NCI-H446 treated with DMSO at 0.1 percent for 48 hours (cell line): ENCODE measurements at regions not wholly inside any gene's neighbourhood (a gene's known extent, or its start where the extent isn't known, plus 50 kb on each side); places are given as distances from the start of the nearest gene placed in this dataset.
"Not testable (repeated sequence)": the region's sequence is repeated elsewhere in the genome, so short reads cannot be mapped to it uniquely, and the experiment has no call there.

Experiments
- DNase-seq: peaks from one replicate; lab custom pipeline; 2025; lab: John Stamatoyannopoulos, UW

DNA sequence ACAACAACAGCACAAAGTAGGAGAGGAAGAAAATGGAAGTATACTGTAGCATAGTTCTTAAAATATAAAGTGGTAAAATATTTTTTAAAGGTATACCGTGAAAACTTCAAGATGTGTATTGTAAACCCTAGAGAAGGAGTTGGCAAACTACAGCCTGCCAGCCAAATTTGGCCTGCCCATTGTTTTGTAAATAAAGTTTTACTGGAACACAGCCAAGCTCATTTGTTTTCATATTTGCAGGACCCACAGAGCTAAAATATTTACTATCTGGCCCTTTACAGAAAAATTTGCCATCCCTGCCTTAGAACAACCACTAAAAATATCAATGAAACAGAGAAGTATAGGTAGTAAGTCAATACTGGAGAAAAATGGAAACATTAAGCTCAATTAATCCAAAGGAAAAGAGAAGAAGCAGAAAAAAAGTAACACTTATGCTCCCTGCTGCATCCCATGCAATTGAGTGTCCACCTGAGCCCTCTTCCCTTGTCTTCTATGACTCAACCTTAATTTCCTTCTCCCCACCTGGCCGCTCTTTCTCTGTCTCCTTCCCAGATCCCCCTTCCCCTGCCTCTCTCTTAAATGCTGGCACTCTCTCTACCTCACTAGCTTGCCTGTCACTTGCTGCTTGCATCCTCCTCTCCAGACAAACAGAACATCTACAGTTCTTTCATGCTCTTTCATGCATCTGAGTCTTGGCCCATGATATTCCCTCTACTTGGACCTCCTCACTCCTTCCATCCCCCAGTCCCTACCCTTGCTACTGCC, 50.6 kb upstream of the FER start:
- DNase-seq = no peak

DNA sequence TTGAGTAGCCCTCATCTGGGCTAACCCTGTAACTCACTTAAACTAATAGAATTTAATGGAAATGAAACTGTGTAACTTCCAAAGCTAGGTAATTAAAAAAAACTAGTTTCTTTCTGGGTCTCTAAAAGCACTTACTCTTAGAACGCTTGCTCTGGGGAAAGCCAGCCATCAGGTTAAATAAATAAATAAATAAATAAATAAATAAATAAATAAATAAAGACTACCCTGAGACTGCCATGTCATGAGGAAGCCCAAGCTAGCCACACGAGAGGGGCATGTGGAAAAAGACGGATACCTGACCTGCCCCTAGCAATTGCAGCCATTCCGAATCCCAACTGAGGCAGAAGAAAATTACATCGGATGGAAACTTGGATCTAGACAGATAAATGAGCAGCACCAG, 51.3 kb upstream of the FER start:
- DNase-seq = no peak

DNA sequence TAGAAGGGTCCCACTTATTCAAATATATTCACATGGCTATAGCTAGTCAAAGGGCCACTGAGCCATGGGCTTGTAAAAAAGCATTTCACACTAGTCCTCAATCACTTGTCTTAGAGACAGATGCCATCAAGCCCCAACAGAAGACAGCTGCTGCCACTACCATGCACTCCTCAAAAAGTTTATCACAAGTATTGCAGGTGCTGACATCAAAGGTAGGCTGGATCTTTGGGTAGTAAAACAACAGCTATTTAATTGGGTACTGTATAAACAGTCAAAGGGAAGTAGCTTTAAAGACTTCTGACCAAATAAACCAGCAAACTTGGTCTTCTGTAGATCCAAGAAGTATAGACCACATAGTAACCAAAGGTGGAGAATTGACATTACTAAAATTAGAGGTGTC, 59.2 kb upstream of the FER start:
- no peak for DNase-seq

DNA sequence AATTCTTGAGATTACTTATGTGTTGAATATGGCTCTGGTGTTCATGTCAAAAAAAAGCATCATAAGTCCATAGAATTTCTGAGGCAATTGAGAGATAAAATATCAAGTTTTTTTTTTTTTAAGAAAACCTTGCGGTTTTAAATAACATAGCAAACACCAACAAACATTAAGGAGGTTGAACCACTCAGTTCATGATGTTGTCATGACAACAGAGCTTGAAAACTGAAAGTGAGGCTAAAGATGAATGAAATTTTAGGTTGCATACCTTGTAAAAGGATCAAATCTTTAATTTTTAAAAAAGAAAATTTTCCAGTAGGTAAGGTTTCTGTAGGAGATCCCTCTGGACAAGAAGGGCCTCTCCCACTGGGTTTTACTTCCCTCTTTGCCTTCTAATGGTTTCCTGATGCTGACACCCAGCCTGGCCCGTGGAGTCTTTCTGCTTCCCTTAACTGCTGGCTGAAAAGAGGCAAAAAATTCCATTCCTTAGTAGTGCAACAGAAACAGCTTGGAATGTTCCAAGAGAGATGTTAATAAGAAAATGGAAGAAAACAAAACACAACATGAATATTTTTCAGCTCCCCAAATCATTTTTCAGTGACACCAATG, 60.0 kb upstream of the FER start:
- DNase-seq = no peak

DNA sequence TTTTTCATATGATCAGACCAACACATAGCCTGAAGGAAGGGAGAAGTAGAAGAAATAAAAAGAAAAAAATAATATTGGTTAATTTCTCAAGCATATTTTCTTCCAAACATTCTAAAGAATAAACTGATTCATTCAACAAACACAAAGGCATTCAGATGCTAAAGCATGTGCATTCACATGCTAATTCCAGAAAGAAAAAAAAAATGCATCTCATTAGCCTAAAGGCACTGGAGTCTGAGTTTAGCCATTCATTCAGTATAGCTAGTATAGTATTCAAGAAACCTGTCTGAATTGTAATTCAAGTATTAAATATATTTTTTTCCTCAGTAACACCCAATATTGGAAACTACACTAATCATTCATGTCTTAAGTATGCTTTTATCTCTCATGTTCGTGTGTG, 61.0 kb upstream of the FER start:
- DNase-seq = no peak

DNA sequence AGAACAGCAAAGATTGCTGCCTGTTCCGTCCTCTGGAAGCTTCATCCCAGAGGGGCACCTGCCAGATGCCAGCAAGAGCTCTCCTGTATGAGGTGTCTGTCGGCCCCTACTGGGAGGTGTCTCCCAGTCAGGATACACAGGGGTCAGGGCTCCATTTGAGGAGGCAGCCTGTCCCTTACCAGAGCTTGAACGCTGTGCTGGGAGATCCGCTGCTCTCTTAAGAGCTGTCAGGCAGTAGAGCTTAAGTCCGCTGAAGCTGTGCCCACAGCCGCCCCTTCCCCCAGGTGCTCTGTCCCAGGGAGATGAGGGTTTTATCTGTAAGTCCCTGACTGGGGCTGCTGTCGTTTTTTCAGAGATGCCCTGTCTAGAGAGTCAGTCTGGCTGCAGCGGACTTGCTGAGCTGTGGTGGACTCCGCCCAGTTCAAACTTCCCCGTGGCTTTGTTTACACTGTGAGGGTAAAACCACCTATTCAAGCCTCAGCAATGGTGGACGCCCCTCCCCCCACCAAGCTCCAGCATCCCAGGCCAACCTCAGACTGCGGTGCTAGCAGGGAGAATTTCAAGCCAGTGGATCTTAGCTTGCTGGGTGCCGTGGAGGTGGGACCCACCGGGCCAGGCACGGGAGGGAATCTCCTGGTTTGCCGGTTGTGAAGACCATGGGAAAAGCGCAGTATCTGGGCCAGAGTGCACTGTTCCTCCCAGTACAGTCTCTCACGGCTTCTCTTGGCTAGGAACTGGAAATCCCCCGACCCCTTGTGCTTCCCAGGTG, 62.1 kb upstream of the FER start:
- DNase-seq = not testable (repeated sequence)

DNA sequence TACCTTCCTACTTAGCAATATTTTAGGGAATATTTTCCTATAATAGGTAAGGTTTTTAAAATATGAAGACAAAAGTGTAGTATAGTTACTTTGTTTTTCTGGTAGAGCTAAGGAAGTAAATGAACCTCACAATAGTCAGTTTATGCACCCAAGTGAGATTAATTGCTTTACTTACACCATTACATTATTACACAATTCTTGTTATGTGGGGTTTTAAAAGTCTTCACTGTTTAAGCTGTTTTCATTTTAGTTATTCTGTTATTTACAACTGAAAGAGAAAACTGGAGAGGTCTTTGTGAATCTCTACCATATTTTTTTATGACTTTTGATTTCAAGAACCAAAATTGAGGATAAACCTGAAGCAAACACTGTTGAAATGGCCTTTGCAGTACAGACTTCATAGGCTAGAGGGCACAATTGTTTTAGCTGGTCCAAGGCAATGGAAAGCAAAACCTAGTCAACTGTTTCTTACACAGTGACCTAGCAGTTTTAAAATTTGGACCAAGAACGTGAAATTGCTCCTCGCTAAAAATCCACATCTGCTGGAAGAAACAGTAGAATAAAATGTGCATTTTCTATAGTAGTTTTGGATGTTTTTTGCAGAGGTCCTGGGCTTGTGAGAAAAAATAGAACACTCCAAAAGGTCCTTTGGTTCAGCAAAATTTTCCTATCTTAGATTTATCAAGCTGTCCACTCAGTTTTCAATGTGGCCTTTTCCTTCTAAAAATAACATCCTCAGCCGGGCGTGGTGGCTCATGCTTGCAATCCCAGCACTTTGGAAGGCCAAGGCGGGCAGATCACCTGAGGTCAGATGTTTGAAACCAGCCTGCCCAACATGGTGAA, 66.4 kb upstream of the FER start:
- peak; percentile 64 for DNase-seq

DNA sequence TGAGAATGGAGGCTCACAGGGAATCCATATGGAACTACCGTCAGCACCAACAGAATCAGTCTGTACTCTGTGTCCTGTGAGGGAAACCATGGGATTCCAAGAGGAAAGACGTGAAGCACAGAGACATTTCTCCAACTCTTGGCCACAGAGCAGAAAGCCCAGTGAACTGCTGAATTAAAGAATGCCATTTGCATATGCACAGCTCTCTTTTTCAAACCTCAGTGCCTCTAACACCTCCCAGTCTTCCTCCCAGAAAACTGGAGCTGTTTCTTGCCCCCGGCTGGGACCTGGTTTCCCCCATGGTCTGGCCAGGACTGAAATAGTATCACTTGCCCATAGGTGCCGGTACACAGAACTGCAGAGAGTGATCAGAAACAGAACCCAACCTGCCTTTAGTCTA, 69.6 kb upstream of the FER start:
- DNase-seq = no peak

DNA sequence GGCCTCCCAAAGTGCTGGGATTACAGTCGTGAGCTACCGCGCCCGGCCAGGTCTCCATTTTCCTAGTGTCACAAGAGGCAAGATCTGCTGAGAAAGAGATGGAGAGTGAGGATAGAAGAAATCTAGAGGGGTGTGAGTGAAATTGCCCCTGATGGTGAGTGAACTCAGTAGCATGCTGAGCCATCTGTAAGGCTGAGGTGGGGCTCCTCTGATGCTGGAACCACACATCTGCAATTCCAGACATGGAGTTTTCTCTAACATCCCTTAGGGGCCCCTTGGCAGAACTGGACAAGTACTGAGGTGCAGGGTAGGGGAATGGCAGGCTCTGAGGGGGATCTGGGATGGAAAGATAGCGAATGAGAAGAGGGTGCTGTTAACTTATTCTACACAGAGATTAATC, 72.0 kb upstream of the FER start:
- no peak for DNase-seq

DNA sequence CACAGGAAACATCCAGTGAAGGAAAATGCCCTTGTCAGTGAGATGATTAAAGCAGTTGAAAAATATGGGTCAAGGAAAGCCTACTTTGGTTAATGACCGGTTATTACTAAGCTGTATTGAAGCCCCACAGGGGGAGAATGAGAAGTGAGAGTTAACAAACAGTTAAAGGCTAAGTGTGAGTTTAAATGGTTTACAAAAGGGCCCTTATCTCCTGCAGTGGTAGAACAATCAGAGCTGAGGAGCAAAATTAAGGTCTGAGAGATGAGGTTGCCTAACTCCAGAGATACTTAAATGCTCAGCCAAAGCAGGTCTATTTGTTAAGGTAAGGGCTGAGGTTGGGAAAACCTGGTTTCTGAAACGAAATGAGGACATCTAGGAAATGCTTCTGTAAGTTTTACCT, 75.1 kb upstream of the FER start:
- no peak for DNase-seq

DNA sequence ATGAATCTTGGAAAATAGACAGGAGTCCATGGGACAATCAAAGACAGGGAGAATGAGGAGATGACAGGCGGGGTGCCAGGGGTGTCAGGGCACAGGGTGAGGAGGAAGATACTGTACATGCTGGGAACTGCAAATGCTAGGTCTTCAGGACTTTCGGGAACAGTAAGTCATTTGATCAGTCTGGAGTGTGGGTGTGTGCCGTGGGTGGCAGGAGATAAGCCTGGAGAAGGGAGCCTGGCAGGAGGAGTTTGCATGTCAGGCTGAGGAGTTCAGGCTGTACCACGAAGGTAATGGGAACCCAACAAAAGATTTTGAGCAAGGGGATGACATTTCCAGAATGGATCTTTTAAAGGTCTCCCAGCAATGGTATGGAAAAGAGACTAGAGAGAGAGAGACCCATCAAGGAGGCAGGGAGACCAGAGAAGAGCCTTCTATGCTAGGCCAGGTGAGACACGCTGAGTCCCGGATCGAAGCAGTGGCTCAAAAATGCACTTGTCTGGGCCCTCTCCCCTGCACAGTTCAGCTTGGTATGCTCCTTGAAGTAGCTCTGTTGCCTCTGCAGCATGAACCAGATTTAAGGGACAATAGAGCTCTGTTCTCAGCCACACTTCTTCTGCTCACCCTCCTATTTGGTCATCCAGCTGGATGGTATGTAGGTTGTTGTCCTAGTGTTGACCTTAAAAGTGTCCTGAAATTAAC, 77.0 kb upstream of the FER start:
- DNase-seq = no peak

DNA sequence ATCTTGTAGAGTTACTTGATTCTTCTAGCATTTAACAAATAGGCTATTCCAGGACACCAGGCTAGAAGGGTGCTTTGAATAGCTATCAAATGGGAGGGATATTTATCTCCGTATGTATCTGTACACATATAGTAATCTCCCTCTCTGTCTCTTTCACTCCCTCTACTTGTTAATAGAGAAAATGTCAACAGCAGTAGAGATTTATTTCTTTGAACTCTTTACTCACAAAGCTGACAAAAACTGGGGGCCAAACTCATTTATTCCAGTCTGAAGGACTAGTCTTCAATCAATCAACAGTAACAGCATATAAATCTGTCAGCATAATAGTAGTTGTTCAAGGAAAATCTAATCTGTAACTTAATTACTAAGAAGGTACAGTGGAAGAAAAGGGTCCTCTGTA, 78.2 kb upstream of the FER start:
- DNase-seq = no peak

DNA sequence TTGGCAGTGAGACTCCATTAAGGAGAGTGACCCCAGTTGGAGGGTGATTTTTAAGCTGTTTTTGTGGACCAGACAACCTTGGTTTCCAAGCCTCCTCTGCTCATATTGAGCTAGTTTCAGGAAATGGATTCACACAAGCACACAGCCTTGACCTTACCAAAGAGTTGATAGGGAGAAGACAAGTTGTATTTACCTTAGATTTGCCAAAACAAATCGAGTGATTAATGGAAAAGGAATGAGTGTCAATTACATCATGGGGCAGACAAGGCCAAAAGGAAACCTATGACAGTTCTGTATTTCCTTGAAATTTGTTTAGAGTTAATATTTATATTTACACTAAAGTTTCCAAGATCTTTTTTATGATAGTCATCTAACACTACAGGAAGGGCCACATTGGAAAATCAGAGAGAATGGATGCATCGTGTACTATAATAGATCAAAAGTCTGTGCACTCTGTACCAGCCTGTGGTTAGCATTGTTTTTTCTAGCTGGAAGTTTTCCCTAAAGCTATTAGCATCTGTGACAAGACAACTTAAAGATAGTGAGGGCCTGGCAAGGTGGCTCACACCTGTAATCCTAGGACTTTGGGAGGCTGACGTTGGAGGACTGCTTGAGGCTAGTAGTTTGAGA, 86.0 kb upstream of the FER start:
- DNase-seq = no peak

DNA sequence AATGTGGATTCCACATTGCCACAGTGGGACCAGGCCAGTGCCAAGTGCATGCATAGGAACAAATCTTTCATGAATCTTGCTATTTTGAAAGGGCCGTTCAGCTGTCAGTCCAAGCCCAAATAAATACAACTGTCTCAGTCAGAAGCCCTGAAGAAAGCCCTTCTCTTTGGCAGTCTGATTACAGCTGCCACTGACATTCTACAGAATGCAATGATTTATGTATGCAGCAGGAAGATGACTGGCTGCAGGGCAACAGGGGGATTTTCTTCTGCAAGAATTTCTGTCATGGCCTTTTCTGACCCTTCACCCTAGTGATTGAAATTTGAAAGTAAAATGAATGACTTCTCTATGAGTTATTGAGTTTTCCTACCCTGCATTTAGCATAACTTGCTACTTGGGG, 86.7 kb upstream of the FER start:
- no peak for DNase-seq

DNA sequence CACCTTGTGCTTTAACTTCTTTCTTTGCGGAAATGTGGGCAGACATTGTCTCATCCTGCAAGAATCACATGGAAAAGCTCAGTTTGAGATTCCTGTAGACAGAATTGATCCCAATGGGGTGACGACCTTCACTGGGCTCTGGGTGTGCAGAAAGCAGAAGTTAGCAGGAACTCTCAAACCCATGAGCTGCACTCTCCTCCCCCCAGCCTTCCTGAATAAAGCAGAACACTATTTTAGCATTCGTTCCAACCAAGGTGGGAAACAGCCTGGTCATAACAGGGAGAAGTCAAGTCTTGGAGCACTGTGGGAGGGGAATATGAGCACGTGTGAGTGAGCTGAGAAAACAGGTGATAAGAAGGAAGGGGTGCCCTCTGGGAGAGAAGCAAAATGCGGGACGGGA, 87.4 kb upstream of the FER start:
- DNase-seq = no peak

DNA sequence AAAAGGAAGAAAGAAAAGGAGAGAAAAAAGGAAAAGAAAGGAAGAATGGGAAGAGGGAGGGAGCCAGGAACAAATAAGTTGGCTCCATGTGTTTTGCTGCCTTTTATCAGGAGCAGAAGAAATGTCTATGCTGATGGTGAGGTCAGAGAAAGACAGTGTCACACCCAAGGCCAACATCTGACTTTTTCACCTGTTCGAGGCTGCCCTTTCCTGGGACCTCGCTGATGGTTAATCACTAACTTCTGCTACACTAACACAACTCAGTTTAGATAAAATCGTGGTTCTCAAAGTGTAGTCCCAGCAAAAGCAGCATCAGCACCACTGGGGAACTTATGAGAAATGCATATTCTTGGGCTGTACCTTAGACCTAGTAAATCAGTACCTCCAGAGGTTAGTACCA, 88.2 kb upstream of the FER start:
- DNase-seq = no peak

DNA sequence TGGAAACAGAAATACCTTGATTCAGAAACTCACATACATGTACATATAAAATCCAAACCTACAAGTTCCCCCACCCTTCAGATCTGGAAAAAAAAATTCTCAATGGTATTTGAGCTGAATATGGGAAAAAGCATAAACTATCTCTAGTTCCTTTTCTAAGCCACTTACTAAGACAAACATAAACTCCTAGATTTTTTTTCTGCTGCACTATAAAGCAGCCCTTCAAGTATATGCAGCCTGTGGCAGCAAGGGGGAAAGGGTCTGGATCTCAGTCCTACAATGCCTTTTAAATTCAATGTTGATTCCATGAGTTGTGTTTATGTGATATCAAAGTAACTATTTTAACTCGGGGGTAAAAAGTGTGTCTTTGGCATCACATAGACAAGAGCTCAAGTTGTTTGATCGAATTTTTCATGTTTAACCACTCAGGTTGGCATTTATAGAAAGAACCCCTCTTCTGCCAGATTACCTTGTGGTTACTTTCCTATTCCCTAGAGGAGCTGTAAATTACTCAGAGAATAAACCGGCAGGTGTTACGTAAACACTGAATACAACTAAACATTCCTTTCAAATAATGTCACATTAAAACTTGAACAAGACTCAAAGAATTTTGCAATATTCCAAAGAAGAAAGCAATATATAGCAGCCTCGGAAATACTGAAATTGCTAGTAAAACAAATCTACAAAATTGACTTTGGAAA, 91.8 kb upstream of the FER start:
- no peak for DNase-seq

DNA sequence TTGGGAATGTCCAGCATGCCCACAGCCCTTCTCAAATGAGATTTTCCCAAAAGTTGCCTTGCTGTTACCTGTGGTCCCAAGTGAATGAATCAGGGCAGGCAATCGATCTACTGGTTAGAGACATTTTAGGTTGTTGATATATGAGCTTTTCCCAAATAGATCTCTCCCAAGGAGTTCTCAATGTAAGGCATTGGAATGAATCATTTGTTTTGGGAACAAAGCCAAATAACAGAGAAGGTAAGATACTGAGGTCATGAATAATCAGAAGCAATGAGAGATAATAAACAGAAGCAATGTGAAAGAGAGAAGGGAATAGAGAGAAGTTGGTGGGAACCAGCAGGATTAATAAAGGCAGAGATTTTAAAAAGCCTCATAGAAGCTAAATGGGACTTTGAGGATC, 93.6 kb upstream of the FER start:
- no peak for DNase-seq

DNA sequence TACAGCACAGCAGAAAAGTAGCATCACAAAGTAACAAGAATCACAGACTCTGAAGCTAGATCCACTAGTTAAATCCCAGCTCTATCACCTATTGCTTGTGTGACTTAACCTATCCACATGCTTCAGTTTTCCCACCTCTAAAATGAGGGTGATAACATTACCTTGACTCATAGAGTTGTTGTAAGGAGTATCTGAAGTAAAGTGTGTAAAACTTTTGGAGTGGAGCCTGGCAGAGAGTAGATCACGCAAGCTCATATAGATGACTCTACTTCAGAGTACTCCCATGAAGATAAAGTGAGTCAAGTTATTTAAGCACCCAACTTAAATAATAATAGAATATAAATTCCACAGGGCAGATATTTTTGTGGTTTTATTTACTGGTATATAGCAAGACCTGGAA, 94.5 kb upstream of the FER start:
- no peak for DNase-seq

DNA sequence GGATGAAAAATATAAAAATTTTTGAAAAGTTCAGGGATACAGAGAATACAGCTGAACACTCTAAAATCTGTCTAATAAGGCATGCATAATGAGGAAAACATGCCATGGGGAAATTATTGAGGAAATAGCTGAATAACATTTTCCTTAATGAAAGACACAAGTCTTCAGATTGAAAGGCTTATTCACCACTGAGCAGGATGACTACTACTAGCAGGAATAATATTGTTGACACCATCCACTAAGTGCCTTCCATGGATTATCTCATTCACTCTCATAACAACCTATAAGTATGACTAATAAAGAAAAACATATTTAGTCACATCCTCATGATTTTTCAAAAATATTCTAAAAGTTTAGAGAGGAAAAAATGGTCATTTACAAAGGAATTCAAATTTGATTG, 96.7 kb upstream of the FER start:
- no peak for DNase-seq

DNA sequence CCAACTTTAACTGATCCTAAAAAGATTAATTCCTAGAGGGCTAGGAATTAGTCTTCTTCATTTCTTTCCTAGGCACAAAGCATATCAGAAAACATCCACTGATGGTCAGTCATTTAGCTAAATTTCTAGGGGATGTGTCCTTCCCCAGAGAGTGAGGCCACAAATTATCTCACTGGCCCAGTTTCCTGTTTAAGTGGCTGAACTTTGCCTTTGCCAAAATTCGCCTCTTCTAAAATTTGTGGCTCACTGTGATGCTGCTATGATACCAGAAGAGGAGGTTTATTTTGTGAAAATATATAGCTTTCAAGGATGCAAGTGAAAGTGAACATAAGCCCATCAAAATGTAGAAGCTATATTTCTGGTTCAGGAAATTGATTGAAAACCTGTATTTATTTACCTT, 98.1 kb upstream of the FER start:
- no peak for DNase-seq
